BJ (cell line): ENCODE measurements at regions not wholly inside any gene's neighbourhood (a gene's known extent, or its start where the extent isn't known, plus 50 kb on each side); places are given as distances from the start of the nearest gene placed in this dataset.

Experiments
- CTCF ChIA-PET: fragments of 350-600 bp; formaldehyde crosslinking; extraction: SDS; loops from one replicate; lab custom pipeline; 2021; ENCODE audit warnings: antibody characterized with exemption, inconsistent platforms; lab: Yijun Ruan, JAX
- POLR2A ChIA-PET: fragments of 300-600 bp; sonication (Branson Sonifier 250); formaldehyde crosslinking; extraction: SDS; loops from one replicate; lab custom pipeline; 2021; ENCODE audit warnings: antibody characterized with exemption; lab: Charles Lee
- DNase-seq: peaks from one replicate; pipeline ENCODE4 v3.0.0-alpha.2; 2011; ENCODE audit warnings: low read depth
- H3K27me3 ChIP-seq: 2 replicates; pipeline ENCODE4 v1.6.0; 2011; ENCODE audit warnings: low read length; ENCODE audit not compliant: control insufficient read depth, insufficient read depth
- H3K36me3 ChIP-seq: 2 replicates; pipeline ENCODE4 v1.5.1; 2011; ENCODE audit warnings: low read length; ENCODE audit not compliant: control insufficient read depth, insufficient read depth
- H3K4me3 ChIP-seq: 2 replicates; pipeline ENCODE4 v1.5.1; 2011; ENCODE audit warnings: low read depth, mild to moderate bottlenecking, control low read depth, low read length
- CTCF ChIP-seq: IDR thresholded peaks from 2 replicates; pipeline ENCODE4 v1.5.1; 2011; ENCODE audit warnings: low read depth, mild to moderate bottlenecking, control low read depth, inconsistent platforms, low read length, moderate library complexity; ENCODE audit not compliant: insufficient read depth

GRCh38 chr3:160047876-160048275, 59.2 kb downstream of the IL12A start:
- ChIA-PET CTCF (interaction anchor here (1.6 kb wide), 1 partner anchor 15 kb away, joined by 10 read pairs; no protein-coding TSS in a partner anchor), POLR2A (no interaction called here)
- no peaks in the 10 kb centered on the region; the same call in none of the 2 replicates for H3K27me3 ChIP-seq
- DNase-seq, result no peak
- no peaks in the 10 kb centered on the region for H3K36me3 ChIP-seq
- TF ChIP-seq CTCF, result no peak
- no peak overlapping the region for H3K4me3 ChIP-seq

- Histone ChIP-seq H3K4me3 (no peak overlapping the region), H3K27me3 (no peaks in the 10 kb centered on the region; the same call in none of the 2 replicates), H3K36me3 (no peaks in the 10 kb centered on the region)
- POLR2A ChIA-PET, result no interaction called here
- TF ChIP-seq CTCF, result no peak
- CTCF ChIA-PET, result interaction anchor here (1.6 to 1.9 kb wide), 2 partner anchors 8 to 17 kb away, joined by 5 to 10 read pairs; no protein-coding TSS in a partner anchor
- no peak for DNase-seq
Measured at GRCh38 chr3:160049038-160049437, 60.4 kb downstream of the IL12A start.

GRCh38 chr3:160049565-160049964, 60.9 kb downstream of the IL12A start:
- CTCF ChIA-PET, result interaction anchor here (1.6 to 1.9 kb wide), 2 partner anchors 9 to 17 kb away, joined by 5 to 10 read pairs; no protein-coding TSS in a partner anchor
- DNase-seq, result no peak
- Histone ChIP-seq H3K36me3 (no peaks in the 10 kb centered on the region), H3K27me3 (no peaks in the 10 kb centered on the region; the same call in none of the 2 replicates), H3K4me3 (no peak overlapping the region)
- no peak for TF ChIP-seq CTCF
- POLR2A ChIA-PET, result no interaction called here

- POLR2A ChIA-PET, result no interaction called here
- H3K4me3 ChIP-seq, result no peak overlapping the region
- CTCF ChIA-PET, result interaction anchor here (1.9 kb wide), 1 partner anchor 9 kb away, joined by 5 read pairs; no protein-coding TSS in a partner anchor
- DNase-seq, result no peak
- no peak for TF ChIP-seq CTCF
- H3K36me3 ChIP-seq, result no peaks in the 10 kb centered on the region
- H3K27me3 ChIP-seq, result no peaks in the 10 kb centered on the region; the same call in none of the 2 replicates
Measured at GRCh38 chr3:160049988-160050387, 61.4 kb downstream of the IL12A start.

- H3K27me3 ChIP-seq, result no peaks in the 10 kb centered on the region; the same call in none of the 2 replicates
- DNase-seq, result no peak
- no peak overlapping the region for H3K4me3 ChIP-seq
- TF ChIP-seq CTCF, result no peak
- CTCF ChIA-PET, result interaction anchor here (0.6 to 2.2 kb wide), 6 partner anchors 8 to 224 kb away, joined by 3 to 8 read pairs (median 4); no protein-coding TSS in a partner anchor
- POLR2A ChIA-PET, result no interaction called here
- H3K36me3 ChIP-seq, result no peaks in the 10 kb centered on the region
Measured at GRCh38 chr3:160052385-160053047, 63.9 kb downstream of the IL12A start.
